Gastroesophageal sphincter (tissue), 3 donors: ENCODE measurements at regions not wholly inside any gene's neighbourhood (a gene's known extent, or its start where the extent isn't known, plus 50 kb on each side); places are given as distances from the start of the nearest gene placed in this dataset.

ENCODE experiments used
- POLR2A ChIP-seq, 2 donors: fragments of 450-650 bp; IDR thresholded peaks; one replicate each; pipeline ENCODE4 v1.6.1; 2017; ENCODE audit warnings: antibody characterized with exemption in 2 of 2, mild to moderate bottlenecking in 2 of 2, moderate library complexity in 1 of 2
- POLR2AphosphoS5 ChIP-seq: sonication (generic); formaldehyde crosslinking; IDR thresholded peaks from one replicate; pipeline ENCODE4 v1.6.1; 2017; ENCODE audit warnings: antibody characterized with exemption
- TF ChIP-seq, protein P1 (sequence below), 4 experiments: fragments of 200-600 bp in 2 of 4; fragments of 450-650 bp in 2 of 4; sonication (generic) in 1 of 4; IDR thresholded peaks; one replicate each; pipeline ENCODE4 v1.5.1; 2017 to 2019; ENCODE audit warnings: antibody characterized with exemption in 4 of 4, mild to moderate bottlenecking in 2 of 4, moderate library complexity in 2 of 4

DNA sequence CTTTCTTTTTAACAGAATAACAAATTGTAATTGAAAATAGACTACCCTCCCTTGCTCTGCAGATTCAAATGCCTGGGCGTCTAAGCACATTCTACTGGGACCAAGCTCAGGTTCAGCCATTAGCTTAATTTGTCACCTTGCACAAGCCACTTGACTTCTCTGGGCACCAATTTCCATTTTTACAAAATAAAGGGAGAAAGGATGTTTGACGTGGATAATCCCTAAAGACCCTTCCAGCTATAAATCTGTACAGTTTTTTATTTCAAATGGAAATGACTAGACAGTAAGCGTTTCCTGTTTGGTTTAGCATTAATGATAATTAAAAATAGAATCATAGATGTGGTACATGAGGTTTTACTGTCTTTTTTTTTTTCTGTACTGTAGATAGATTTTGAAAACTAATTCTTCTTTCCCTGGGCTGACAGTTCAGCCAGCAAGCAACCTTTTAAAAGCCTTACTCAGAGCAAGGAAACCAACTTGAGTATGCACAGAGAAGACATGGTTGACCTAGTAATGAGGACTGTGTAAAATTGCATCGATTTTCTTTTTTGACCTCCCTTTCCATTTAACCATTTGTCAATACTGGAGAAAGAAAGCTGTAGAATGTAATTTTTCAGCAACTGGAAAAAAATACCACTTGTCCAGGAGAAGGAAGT lies 1329.5 kb upstream of the CDH8 start:
- TF ChIP-seq, protein P1, sequence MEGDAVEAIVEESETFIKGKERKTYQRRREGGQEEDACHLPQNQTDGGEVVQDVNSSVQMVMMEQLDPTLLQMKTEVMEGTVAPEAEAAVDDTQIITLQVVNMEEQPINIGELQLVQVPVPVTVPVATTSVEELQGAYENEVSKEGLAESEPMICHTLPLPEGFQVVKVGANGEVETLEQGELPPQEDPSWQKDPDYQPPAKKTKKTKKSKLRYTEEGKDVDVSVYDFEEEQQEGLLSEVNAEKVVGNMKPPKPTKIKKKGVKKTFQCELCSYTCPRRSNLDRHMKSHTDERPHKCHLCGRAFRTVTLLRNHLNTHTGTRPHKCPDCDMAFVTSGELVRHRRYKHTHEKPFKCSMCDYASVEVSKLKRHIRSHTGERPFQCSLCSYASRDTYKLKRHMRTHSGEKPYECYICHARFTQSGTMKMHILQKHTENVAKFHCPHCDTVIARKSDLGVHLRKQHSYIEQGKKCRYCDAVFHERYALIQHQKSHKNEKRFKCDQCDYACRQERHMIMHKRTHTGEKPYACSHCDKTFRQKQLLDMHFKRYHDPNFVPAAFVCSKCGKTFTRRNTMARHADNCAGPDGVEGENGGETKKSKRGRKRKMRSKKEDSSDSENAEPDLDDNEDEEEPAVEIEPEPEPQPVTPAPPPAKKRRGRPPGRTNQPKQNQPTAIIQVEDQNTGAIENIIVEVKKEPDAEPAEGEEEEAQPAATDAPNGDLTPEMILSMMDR (IDR thresholded peaks at IDR 0.05) = no peak
- TF ChIP-seq POLR2A (IDR thresholded peaks at IDR 0.05) (no peak), POLR2AphosphoS5 (no peak)
